ENCODE measurements at regions not wholly inside any gene's neighbourhood (a gene's known extent, or its start where the extent isn't known, plus 50 kb on each side); places are given as distances from the start of the nearest gene placed in this dataset.

DNA sequence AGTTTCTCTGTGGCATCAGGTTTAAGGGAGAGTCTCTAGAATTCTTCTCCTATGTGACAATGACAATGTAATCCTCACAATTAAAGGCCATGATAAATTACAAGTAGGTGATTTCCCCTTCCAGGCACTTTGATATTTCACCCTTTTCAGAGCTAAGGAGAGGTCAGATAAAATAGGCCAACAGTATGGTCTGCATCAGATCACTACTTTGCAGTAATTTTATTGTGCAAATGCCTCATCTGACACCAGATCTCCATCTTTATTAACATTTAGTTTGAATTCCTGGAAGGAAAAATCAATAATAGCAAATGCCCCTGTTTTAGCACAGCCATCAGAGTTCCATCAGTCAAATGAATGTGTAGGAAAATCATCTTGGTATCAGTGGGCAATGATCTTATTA is 72.8 kb upstream of the RAB27B start:
- no peaks in the 10 kb centered on the region for H3K79me2 ChIP-seq (ENCODE audit: insufficient read depth, low read length)
- TF ChIP-seq, protein P1, sequence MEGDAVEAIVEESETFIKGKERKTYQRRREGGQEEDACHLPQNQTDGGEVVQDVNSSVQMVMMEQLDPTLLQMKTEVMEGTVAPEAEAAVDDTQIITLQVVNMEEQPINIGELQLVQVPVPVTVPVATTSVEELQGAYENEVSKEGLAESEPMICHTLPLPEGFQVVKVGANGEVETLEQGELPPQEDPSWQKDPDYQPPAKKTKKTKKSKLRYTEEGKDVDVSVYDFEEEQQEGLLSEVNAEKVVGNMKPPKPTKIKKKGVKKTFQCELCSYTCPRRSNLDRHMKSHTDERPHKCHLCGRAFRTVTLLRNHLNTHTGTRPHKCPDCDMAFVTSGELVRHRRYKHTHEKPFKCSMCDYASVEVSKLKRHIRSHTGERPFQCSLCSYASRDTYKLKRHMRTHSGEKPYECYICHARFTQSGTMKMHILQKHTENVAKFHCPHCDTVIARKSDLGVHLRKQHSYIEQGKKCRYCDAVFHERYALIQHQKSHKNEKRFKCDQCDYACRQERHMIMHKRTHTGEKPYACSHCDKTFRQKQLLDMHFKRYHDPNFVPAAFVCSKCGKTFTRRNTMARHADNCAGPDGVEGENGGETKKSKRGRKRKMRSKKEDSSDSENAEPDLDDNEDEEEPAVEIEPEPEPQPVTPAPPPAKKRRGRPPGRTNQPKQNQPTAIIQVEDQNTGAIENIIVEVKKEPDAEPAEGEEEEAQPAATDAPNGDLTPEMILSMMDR (IDR thresholded peaks at IDR 0.05; ENCODE audit: insufficient read depth, low read length, poor library complexity, severe bottlenecking) = no peak
- no peak for TF ChIP-seq EZH2phosphoT487 (conservative IDR thresholded peaks at IDR 0.05; ENCODE audit: low read length)
- no peaks in the 10 kb centered on the region for H3K27me3 ChIP-seq (ENCODE audit: low read length)
- no peaks in the 10 kb centered on the region for H4K20me1 ChIP-seq (ENCODE audit: low read depth, low read length)
- no peak overlapping the region for H3K4me2 ChIP-seq (ENCODE audit: low read depth, low read length, poor library complexity, severe bottlenecking)
- H3K36me3 ChIP-seq (ENCODE audit: low read length) = no peaks in the 10 kb centered on the region
- H3K4me3 ChIP-seq (ENCODE audit: insufficient read depth, low read length, poor library complexity, severe bottlenecking) = no peak overlapping the region
- H3K9me2 ChIP-seq (replicated peaks; ENCODE audit: insufficient read depth, low read length) = no peaks in the 10 kb centered on the region
- H3K9me3 ChIP-seq (ENCODE audit: insufficient read depth, low read length) = no peaks in the 10 kb centered on the region
- no peak overlapping the region for H3K27ac ChIP-seq (ENCODE audit: low read depth, low read length)
- no peak overlapping the region for H2AFZ ChIP-seq (ENCODE audit: low read depth, low read length, severe bottlenecking)
- H3K9ac ChIP-seq (ENCODE audit: low read length) = no peak overlapping the region
- H3F3A ChIP-seq (ENCODE audit: insufficient read depth) = no peaks in the 10 kb centered on the region

DNA sequence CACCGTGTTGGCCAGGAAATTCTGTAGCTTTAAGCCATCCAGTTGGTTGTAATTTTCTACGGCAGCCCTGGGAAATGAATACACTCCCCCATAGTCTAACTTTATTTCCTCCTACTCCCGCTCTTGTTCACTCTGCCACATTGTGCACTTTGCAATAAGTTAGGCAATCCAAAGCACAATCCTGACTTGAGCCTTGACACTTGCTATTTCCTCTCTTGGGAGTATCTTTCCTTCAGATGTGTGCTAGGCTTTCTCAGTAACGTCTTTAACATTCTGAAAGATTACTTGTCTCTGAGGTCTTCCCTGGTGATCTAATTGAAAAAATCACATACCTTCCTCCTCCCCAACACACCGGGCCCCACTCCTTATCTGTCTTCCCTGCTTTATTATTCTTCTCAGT is 65.9 kb upstream of the RAB27B start:
- no peaks in the 10 kb centered on the region for H3F3A ChIP-seq (ENCODE audit: insufficient read depth)
- no peaks in the 10 kb centered on the region for H3K9me3 ChIP-seq (ENCODE audit: insufficient read depth, low read length)
- H3K4me3 ChIP-seq (ENCODE audit: insufficient read depth, low read length, poor library complexity, severe bottlenecking) = no peak overlapping the region
- no peaks in the 10 kb centered on the region for H3K9me2 ChIP-seq (replicated peaks; ENCODE audit: insufficient read depth, low read length)
- no peak overlapping the region for H3K9ac ChIP-seq (ENCODE audit: low read length)
- no peak overlapping the region for H3K4me2 ChIP-seq (ENCODE audit: low read depth, low read length, poor library complexity, severe bottlenecking)
- H3K79me2 ChIP-seq (ENCODE audit: insufficient read depth, low read length) = no peaks in the 10 kb centered on the region
- H4K20me1 ChIP-seq (ENCODE audit: low read depth, low read length) = no peaks in the 10 kb centered on the region
- no peaks in the 10 kb centered on the region for H3K36me3 ChIP-seq (ENCODE audit: low read length)
- no peaks in the 10 kb centered on the region for H3K27me3 ChIP-seq (ENCODE audit: low read length)
- TF ChIP-seq, protein P1 (IDR thresholded peaks at IDR 0.05; ENCODE audit: insufficient read depth, low read length, poor library complexity, severe bottlenecking) = no peak
- no peak for TF ChIP-seq EZH2phosphoT487 (conservative IDR thresholded peaks at IDR 0.05; ENCODE audit: low read length)
- H3K27ac ChIP-seq (ENCODE audit: low read depth, low read length) = no peak overlapping the region
- H2AFZ ChIP-seq (ENCODE audit: low read depth, low read length, severe bottlenecking) = no peak overlapping the region

DNA sequence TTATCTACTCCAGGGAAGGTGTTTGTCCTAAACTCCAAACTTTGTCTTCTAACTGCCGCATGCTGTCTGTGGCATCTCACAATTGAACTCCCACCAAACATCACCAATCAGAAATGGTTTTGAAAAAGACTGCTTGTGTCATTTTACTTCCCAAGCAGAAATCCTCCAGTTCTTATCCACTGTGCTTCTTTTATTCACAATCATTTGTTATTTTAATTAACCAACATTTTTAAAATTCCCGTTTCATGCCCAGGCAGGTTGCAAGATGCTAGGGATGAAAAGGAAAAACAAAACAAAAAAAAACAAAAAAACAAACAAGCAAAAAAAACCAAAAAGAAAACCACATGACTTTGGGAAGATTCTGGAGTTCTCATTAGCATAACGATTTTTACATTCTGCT is 63.5 kb upstream of the RAB27B start:
- no peaks in the 10 kb centered on the region for H3K36me3 ChIP-seq (ENCODE audit: low read length)
- no peaks in the 10 kb centered on the region for H3K27me3 ChIP-seq (ENCODE audit: low read length)
- no peaks in the 10 kb centered on the region for H3K9me2 ChIP-seq (replicated peaks; ENCODE audit: insufficient read depth, low read length)
- H4K20me1 ChIP-seq (ENCODE audit: low read depth, low read length) = no peaks in the 10 kb centered on the region
- no peaks in the 10 kb centered on the region for H3F3A ChIP-seq (ENCODE audit: insufficient read depth)
- no peak overlapping the region for H3K27ac ChIP-seq (ENCODE audit: low read depth, low read length)
- no peak overlapping the region for H3K9ac ChIP-seq (ENCODE audit: low read length)
- H3K9me3 ChIP-seq (ENCODE audit: insufficient read depth, low read length) = no peaks in the 10 kb centered on the region
- H3K79me2 ChIP-seq (ENCODE audit: insufficient read depth, low read length) = no peaks in the 10 kb centered on the region
- no peak overlapping the region for H3K4me2 ChIP-seq (ENCODE audit: low read depth, low read length, poor library complexity, severe bottlenecking)
- H2AFZ ChIP-seq (ENCODE audit: low read depth, low read length, severe bottlenecking) = no peak overlapping the region
- TF ChIP-seq, protein P1 (IDR thresholded peaks at IDR 0.05; ENCODE audit: insufficient read depth, low read length, poor library complexity, severe bottlenecking) = no peak
- no peak for TF ChIP-seq EZH2phosphoT487 (conservative IDR thresholded peaks at IDR 0.05; ENCODE audit: low read length)
- no peak overlapping the region for H3K4me3 ChIP-seq (ENCODE audit: insufficient read depth, low read length, poor library complexity, severe bottlenecking)

All from SU-DHL-6 (cell line).